ENCODE measurements at regions not wholly inside any gene's neighbourhood (a gene's known extent, or its start where the extent isn't known, plus 50 kb on each side); places are given as distances from the start of the nearest gene placed in this dataset.

- TF ChIP-seq, protein P1, sequence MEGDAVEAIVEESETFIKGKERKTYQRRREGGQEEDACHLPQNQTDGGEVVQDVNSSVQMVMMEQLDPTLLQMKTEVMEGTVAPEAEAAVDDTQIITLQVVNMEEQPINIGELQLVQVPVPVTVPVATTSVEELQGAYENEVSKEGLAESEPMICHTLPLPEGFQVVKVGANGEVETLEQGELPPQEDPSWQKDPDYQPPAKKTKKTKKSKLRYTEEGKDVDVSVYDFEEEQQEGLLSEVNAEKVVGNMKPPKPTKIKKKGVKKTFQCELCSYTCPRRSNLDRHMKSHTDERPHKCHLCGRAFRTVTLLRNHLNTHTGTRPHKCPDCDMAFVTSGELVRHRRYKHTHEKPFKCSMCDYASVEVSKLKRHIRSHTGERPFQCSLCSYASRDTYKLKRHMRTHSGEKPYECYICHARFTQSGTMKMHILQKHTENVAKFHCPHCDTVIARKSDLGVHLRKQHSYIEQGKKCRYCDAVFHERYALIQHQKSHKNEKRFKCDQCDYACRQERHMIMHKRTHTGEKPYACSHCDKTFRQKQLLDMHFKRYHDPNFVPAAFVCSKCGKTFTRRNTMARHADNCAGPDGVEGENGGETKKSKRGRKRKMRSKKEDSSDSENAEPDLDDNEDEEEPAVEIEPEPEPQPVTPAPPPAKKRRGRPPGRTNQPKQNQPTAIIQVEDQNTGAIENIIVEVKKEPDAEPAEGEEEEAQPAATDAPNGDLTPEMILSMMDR (IDR thresholded peaks at IDR 0.05), result no peak
- ATAC-seq (ENCODE audit: low FRiP score) (no peak), DNase-seq (ENCODE audit: low spot score) (no peak)
These were observed 440.4 kb upstream of the GHITM start for GRCh38 chr10:83698899-83699298.

GRCh38 chr10:83701799-83702198 is 437.5 kb upstream of the GHITM start:
- DNase-seq (ENCODE audit: low spot score) (no peak), ATAC-seq (ENCODE audit: low FRiP score) (no peak)
- TF ChIP-seq, protein P1 (IDR thresholded peaks at IDR 0.05), result no peak

DNA sequence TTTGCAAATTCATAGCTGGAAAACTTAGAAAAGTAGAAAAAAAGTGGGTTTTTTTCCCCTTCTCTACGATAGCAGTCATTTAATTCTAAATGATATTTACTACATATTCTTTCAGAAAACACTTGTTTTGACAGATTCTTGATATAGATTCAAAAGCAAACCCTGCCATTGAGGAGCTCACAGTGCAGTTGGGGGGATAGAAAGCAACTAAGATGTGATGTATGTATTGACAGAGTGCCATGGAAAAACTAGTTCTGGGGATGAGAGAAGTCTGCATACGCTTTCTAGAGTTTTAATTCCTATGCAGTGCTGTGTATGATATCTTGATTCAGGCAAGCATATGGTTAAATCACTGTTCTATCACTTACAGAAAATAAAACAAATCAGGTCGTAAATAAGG is 436.6 kb upstream of the GHITM start:
- TF ChIP-seq, protein P1 (IDR thresholded peaks at IDR 0.05), result no peak
- no peak for ATAC-seq (ENCODE audit: low FRiP score)
- DNase-seq (ENCODE audit: low spot score), result no peak

DNA sequence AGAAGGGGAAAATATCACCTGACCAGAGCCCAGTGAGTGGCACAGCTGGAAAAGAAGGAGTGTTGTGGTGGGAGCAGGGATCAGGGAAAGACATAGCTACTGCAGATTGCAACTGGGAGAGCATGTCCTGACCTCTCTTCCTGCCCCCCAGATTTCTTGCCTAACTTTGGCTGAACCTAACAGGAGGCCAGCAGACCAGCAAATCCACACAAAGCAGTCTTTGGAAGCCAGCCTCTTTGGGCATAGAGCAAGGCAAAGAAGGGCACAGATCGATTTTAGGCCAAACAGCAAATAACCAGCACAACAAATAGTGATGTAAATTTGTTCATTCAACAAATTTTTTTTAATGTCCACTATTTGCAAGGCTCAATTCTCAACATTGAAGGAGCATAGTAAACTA is 433.2 kb upstream of the GHITM start:
- TF ChIP-seq, protein P1 (IDR thresholded peaks at IDR 0.05), result no peak
- DNase-seq (ENCODE audit: low spot score) (no peak), ATAC-seq (ENCODE audit: low FRiP score) (no peak)

GRCh38 chr10:83706952-83707582 is 432.2 kb upstream of the GHITM start:
- no peak for DNase-seq (ENCODE audit: low spot score)
- TF ChIP-seq, protein P1 (IDR thresholded peaks at IDR 0.05), result no peak
- ATAC-seq (ENCODE audit: low FRiP score), result no peak

DNA sequence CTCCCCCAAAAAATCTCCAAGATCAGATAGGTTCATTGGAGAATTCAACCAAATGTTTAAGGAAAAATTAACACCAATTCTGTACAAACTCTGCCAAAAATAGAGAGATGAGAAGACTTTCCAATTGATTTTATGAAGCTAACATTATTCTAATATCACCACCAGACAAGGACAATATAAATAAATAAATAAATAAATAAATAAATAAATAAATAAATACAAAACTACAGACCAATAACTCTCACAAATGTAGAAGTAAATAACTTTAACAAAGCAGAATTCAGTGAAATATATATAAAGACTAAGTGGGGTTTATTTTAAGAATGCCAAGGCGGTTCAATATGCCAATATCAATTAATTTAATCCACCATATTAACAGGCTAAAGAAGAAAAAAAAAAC is 425.9 kb upstream of the GHITM start:
- DNase-seq (ENCODE audit: low spot score), result no peak
- ATAC-seq (ENCODE audit: low FRiP score), result no peak
- TF ChIP-seq, protein P1 (IDR thresholded peaks at IDR 0.05), result no peak

- DNase-seq (ENCODE audit: low spot score) (no peak), ATAC-seq (ENCODE audit: low FRiP score) (no peak)
- TF ChIP-seq, protein P1 (IDR thresholded peaks at IDR 0.05), result no peak
These were observed 416.2 kb upstream of the GHITM start for GRCh38 chr10:83723080-83723479.
